ENCODE measurements at regions not wholly inside any gene's neighbourhood (a gene's known extent, or its start where the extent isn't known, plus 50 kb on each side); places are given as distances from the start of the nearest gene placed in this dataset.

DNA sequence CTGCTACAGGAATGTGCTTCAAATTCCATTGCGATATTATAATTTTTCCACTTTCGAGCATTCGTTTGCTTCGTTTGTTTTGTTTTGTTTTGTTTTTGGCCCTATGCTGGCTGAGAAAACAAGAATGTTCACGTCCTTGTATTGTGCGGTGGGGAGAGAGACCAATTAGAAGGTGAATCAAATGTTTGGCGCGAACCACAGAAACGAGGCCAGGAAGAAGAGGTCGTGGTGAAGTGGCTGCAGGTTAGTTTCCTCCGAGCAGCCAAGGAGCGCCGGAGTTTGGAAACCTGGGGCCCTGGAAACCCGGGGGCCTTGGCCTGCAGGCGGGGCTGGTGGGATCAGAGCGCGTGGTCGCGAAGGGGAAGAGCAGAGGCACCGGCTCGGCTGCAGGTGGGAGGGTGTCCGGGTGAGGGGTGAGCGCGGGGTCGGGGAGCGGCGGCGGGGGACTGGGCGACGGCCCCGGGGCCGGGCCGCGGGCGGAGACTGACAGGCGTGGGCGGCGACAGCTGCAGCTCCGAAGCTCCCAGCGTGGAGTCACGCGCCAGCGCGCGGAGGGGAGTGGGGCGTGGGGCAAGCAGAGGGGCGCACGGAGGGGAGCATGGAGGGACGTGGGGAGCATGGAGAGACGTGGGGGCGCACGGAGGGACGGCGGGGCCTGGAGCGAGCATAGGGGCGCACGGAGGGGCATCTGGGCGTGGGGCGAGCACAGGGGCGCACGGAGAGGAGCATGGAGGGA, 141.5 kb upstream of the PDE10A start:
- no peak for DNase-seq (ENCODE audit: extremely low read depth in 1 of 2, low read depth in 1 of 2)

DNA sequence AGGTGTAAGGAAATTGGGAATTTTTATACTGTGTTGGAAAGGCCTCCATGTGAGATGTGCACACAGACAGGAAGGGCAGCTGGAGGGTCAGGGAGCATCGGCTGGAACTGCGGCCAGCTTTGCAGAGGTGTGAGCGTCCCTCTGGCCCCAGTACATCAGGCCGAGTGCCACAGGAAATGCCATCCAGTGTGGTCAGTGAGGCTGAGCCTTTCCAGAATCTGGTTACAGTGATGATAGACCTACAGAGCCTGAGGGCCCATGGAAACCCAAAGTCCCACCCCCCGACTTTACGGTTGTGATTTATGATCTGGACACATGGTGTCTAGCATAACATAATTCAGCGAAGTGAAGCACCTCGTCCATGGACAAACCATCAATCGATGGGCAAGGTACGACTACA, 137.3 kb upstream of the PDE10A start:
- DNase-seq (ENCODE audit: extremely low read depth in 1 of 2, low read depth in 1 of 2): no peak

DNA sequence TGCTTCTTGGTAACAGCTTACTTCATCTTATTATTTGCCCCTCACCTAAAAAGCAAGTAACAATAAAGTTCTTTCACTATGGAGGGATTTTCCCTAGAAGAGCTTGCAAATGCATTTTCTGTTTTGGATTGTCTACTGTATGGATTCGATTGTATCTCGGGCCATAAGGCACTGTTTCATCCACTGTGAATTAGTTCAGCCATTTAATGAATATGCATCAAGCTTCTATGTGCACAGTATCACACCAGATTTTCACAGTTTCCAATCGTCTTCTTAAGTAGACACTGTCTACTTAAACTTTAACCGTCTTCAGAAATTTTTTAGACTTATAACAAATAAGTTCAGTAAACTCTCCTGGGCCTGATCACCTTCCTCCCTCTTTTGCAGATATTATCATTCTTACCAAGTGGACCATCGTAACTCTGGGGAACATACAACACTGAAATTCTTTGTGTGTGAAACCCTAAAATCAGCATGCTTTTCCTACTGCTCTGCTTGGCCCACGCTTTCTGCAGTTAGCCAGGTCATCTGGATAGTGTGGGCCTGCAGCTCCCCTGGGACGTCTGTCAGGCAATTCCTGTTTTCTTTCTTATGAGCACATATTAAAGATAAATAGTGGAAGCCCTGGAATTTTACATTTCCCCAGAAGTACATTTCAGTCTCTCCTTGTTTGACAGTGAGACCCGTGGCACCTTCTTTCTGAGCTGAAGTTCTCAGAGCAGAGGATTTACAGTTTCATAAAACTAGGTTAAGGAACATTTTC, 136.5 kb upstream of the PDE10A start:
- no peak for DNase-seq (ENCODE audit: extremely low read depth in 1 of 2, low read depth in 1 of 2)

DNA sequence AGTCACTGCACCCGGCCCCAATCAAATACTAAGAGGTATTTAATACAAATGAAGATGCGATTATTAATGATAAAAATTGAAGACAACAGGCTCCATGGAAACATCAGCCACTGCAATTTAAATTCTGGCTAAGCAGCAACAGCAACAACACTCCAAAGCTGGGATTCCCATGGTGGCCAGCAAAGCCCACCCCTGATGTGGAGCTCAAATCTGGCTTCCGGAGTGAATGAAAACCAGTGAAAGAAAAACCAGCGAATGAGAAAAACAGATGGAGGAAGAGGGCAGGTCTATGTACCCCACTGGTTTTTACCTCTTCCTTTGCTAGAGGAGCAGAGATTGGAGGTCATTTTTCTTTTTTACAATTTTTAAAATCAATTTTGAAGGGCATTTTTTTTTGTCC, 135.9 kb upstream of the PDE10A start:
- no peak for DNase-seq (ENCODE audit: extremely low read depth in 1 of 2, low read depth in 1 of 2)

DNA sequence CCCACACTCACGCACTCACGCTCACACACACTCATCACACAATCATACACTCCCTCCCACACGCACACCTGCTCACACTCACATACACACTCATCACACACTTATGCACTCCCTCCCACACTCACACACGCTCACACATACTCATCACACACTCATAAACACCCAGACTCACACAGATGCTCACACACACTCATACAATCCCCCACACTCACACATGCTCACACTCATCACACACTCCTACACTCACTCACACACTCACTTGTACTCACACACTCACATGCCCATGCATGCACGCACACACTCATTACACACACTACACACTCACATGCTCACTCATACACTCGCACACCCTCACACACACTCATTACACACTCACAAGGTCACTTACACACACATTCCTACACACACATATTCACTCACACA, 131.1 kb upstream of the PDE10A start:
- no peak for DNase-seq (ENCODE audit: extremely low read depth in 1 of 2, low read depth in 1 of 2)

DNA sequence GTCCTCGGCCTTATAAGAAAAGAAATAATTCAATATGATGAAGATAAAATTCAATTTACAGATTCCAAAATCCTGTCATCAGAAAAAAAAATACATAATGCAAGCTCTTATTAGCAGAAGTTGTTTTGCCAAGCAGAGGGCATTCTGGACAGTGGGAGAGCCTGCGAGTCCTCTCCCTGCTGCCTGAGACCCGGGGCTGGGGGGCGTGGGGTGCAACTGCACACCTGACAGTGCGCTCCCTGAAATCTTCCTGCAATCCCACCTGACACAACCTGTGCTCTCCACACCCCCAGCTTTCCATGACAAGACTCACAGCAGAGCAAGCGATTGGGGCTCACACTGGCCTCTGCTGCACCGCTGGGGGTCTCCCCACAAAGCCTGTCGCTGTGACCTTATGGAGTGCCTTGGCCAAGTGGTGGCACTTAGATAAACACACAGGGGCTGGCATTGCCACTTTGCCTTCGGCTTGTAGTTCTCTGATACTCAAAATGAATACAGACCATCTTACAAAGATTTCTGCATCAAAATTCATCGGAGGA, 130.3 kb upstream of the PDE10A start:
- no peak for DNase-seq (ENCODE audit: extremely low read depth in 1 of 2, low read depth in 1 of 2)

DNA sequence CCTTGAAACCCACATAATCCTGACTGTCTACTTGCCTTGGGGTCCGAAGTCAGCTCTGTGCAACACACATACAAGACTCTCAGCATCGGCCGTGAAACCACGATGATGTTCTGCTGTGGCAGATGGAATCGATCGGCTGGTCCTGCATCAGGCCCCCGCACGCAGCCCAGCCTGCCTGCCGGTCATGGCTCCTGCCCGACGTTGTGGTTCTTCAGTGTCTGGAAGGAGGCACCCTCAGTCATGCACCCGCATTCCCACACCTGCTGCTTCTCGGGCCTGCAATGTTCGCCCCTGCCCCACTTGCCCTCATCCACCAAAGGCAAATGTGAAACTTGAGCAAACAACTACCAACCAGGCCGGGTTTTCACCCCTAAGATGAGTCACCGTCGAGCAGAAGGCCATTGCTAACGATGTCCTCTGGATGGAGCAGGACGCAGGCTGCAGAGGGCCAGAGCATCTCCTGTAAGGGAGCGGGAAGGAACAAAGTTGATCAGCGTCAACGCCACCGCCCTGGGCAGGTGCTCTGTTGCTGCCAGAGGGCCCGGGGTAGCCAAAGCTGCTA, 128.9 kb upstream of the PDE10A start:
- DNase-seq (ENCODE audit: extremely low read depth in 1 of 2, low read depth in 1 of 2): no peak

DNA sequence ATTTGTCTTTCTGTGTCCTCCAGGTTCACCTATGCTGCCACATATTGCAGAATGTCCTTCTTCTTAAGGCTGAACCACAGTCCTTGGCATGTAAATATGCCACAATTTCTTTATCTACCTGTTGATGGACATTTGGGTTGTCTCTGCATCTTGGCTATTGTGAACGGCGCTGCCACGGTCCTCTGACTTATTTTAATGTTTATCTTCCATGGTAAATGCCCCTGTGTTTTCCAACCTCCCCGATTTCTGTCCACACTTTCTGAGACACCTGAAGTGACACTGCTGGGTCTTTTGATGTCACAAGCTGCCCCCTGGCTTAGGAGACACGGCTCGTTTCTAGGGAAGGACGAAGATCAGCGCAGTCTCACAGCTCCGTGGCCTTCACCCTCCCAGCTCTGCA, 128.3 kb upstream of the PDE10A start:
- no peak for DNase-seq (ENCODE audit: extremely low read depth in 1 of 2, low read depth in 1 of 2)

DNA sequence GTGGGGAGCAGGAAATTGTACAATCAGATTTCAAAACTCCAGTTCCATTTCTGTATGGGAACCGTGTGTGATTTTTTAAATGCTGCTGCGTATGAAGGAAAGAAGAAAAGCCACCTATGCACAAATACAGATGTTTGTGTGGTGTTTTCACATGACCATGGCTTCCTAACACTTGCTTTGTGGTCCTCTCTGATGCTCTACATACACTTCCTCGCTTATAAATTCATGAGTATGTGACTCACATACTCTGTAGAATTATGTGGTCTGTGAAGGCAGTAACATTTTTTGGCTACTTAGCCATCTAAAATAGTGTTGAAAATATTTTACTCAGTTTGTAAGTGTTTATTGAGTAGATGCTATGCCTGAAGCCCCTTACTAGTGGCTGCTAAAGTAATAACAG, 119.8 kb upstream of the PDE10A start:
- no peak for DNase-seq (ENCODE audit: extremely low read depth in 1 of 2, low read depth in 1 of 2)

DNA sequence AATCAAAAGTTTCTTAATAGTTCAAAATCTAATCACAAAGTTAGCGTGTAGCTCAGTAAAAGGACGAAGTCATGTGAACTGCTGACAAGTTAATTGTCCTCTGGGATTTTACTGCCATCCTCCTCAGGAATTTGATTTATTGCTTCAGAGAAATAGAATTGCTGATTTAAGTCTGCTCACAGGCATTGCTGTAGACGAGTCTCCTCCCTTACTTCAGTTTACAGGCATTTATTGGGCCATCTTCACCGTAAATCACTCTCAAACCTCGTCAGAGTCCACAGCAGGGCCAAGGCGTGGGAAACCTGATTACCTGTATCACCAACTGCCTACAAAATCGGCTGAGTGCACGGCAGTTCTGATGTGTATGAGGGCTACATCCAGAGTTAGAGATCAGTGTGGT, 119.1 kb upstream of the PDE10A start:
- no peak for DNase-seq (ENCODE audit: extremely low read depth in 1 of 2, low read depth in 1 of 2)

DNA sequence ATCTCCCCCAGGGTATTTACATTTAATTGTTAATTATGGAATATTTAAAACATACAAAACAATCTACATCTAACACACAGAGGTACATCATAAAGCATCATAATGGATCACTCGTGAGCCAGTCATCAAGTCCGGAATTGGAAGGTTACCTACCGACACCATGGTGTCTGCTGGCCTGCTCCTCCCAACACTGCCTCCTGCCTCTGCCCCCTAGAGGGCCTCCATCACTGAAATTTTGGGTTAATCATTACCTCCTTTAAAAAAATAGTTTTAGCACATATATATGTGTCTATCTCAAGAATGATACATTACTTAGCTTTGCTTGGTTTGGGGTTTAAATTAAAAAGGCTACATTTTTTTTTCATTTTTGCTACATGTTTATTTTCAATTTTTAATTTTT, 114.6 kb upstream of the PDE10A start:
- DNase-seq (ENCODE audit: extremely low read depth in 1 of 2, low read depth in 1 of 2): no peak

DNA sequence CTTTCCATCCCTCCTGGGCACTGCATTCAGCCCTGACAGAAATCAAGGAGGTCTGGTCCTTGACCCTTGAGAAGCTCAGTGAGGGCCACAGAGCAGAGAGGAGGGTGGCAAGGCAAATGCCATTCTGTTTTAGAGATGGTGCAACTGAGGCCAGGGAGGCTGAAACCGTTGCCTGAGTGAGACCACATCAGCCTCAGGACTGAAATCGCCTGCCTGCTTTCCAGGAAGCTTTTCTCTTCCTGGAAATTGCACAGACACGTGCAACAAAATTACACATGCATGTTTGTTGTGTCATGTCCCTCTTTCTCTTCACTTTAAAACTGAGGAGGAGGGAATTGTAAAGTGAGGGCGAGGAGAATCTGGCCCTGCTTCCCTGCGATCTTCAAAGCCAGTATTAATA, 113.7 kb upstream of the PDE10A start:
- DNase-seq (ENCODE audit: extremely low read depth in 1 of 2, low read depth in 1 of 2): no peak

DNA sequence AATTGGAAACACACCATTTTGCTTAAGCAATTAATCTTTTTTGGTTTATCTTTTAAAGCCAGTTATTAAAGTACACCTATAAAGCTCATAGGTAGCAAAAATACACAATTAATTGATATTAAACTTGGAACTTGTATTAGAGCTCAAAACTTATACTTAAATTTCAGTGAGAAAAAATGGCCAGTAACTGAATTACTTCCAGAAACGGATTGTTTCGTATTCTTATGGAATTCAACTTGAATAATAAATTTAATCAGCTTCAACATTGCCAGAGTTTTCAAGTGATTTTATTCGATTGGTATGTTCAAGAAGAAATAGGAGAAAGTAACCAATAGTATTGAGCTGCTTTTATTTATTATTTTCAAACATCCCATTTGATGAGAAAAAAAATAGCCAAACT, 112.7 kb upstream of the PDE10A start:
- DNase-seq (ENCODE audit: extremely low read depth in 1 of 2, low read depth in 1 of 2): no peak

DNA sequence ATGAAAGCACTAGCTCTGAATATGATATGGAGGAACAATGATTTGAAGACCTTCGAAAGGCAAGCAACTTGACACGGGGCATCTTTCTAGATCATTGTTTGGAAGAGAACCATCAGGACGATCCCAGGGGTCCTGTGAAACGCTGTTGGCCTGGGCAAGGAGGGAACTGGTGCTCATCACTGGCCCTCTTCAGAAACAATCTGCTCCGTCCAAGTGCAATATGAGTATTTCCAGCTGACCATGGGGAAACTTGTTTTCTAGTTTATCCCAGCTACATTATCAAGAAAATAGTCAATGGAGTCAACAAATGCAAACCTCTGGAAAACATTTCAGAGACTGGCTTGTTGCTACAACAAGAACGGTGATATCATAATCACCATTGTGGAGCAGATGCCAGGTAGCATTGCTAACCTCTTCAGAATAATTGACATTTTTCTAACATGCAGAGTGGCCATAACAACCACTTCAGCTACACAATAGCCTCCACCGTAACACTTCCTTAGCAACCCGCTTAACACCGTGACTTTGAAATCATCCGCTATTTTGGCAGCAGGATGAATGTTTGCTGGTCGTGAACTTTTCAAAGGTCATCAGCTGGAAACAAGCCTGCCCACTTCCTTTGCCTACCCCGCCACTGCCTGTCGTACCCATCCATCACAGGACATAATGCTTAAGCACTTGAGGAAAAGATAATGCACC, 112.0 kb upstream of the PDE10A start:
- no peak for DNase-seq (ENCODE audit: extremely low read depth in 1 of 2, low read depth in 1 of 2)

DNA sequence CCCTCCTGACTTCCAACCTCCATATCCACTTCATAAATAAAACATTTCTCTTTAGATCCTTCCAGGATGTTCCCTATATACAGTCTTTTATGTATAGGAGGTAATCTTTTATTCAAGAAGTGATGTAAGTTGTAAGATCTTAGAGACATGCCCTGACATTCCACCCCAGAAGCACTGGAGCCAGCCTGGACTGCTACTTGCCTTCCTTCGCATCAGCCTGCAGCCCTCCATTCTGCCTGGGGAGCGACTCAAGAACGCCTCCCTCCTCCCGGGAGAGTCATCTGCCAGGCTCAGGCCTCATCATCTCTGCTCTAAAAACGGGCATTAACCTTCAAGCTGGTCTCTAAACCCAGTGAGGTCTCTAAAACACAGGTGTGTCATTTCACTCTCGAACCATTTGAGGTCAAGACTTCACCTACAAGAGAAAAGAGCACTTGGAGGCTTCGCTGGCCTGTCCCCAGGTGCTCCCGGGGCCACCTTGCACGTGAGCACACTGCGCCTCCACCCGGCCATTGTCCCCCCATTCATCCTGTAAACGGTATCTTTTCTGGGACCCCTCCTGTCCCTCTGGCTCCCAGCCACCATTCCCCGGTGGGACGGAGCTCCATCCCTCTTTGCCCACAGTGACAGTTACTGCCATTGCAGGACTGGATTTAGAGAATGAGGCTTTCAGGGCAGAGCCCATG, 107.5 kb upstream of the PDE10A start:
- DNase-seq (ENCODE audit: extremely low read depth in 1 of 2, low read depth in 1 of 2): no peak

DNA sequence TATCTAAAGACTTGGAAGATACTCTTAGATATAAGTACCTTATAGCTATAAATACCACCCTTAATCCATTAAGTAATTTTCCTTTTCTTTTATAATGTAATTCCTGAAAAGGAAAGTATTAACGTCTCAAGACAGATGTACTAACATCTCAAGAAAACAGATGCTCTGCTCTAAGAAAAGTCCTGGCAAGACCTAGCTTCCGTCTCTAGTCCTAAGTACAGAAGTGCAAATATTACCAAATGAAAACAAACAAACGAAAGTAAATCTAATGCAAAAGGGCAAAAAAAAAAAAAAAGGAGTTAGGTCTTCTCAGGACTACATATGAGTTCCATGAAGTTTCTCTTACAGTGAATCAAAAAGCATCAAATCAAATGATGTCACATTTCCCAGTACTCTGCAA, 106.8 kb upstream of the PDE10A start:
- no peak for DNase-seq (ENCODE audit: extremely low read depth in 1 of 2, low read depth in 1 of 2)

DNA sequence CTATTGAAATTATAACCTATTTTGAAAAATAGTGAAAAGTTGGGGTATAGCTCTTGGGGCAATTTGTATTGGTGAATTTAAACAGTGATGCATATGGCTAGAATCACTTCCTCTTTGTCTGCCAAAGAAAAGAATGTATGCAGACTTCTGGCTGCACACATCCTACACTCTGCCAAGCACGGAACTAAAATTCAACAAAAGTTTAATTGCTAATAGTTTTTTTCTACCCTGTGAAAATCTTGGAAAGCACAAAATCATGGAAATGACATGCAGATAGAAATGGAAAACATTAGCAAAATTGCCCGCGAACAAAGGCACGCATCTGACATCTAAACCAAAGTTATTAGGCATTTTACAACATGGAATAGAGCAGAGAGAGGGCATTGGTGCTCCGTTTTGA, 106.4 kb upstream of the PDE10A start:
- no peak for DNase-seq (ENCODE audit: extremely low read depth in 1 of 2, low read depth in 1 of 2)

DNA sequence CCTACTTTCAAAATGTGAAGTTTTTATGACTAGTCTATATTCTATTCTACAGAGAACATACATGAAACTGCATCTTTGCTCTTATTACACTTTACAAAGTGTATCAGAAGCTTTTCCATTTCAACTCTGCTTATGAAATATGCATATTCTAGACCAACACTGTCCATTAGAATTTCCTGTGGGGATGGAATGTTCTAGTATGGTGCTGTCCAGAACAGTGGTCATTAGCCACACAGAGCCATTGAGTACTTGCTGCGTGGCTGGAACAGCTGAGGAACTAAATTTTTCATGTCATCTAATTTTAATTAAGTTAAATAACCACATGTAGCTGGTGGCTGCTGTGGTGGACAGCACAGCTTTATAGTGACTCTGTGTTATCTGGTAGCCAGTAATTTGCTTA, 105.9 kb upstream of the PDE10A start:
- DNase-seq (ENCODE audit: extremely low read depth in 1 of 2, low read depth in 1 of 2): no peak

DNA sequence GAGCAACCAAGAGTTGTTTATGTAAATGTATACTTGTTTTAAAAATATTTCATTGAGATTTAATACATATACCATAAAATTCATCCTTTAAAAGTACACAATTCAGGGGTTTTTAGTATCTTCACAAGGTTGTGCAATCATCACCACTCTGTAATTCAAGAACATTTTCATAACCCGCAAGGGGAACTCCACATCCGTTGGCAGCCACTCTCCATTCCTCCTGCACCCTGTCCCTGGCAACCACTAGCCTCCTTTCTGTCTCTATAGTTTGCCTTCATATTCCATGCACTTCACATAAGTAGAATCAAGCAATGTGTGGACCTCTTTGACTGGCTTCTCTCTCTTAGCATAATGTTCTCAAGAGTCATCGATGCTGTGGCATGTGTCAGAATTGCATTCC, 104.2 kb upstream of the PDE10A start:
- no peak for DNase-seq (ENCODE audit: extremely low read depth in 1 of 2, low read depth in 1 of 2)

DNA sequence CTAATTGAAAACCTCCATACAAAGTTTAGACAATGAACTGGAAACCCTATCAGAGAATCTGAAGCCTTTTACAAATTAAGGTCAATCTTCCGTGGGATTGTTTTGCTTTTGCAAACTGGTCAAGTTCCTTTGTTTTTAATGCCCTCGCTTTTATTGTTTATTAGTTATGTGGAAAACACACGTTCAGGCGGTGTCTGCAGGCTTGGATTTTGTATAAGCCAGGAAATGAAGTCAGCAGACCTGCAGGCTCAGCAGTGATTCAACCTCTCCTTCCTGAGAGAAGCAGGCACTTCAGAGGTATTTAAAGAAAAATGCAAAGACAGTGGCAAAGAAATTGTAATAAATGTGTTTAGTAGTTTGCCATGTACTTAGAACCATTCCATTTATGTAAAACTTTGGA, 103.4 kb upstream of the PDE10A start:
- DNase-seq (ENCODE audit: extremely low read depth in 1 of 2, low read depth in 1 of 2): no peak

DNA sequence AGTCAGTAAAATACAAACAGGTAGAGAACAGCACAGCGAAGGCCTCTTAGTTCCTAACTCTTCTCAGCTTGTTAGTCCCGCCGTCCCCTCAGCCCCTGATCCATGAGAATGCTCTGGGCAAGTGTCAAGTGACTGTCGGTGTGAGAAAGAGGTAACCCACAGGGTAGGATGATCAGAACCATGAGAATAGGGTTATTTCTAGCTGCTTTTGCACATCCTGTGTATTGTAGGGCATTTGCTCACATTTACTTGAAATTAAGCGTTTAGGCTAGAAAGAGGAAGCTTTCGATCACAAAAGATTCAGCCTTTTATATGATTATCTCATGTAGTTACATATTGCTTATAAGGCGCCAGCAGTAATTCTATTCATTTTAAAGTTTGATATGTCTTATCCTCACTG, 103.0 kb upstream of the PDE10A start:
- no peak for DNase-seq (ENCODE audit: extremely low read depth in 1 of 2, low read depth in 1 of 2)

All from stimulated activated CD8-positive, alpha-beta memory T cell treated with anti-CD3 and anti-CD28 coated beads, Interleukin-7, amount 100 ng/mL, for 48 hours (primary cell).